Cerebellar cortex (tissue), 1 donor: ENCODE measurements at regions not wholly inside any gene's neighbourhood (a gene's known extent, or its start where the extent isn't known, plus 50 kb on each side); places are given as distances from the start of the nearest gene placed in this dataset.
"Not testable (repeated sequence)": the region's sequence is repeated elsewhere in the genome, so short reads cannot be mapped to it uniquely, and the experiment has no call there.

Experiments
- DNase-seq: peaks from one replicate; pipeline ENCODE4 v3.0.0-alpha.2; 2015; ENCODE audit warnings: low spot score

- DNase-seq: no peak
Measured at GRCh38 chr18:73218293-73218692, 350.5 kb upstream of the NETO1 start.

DNA sequence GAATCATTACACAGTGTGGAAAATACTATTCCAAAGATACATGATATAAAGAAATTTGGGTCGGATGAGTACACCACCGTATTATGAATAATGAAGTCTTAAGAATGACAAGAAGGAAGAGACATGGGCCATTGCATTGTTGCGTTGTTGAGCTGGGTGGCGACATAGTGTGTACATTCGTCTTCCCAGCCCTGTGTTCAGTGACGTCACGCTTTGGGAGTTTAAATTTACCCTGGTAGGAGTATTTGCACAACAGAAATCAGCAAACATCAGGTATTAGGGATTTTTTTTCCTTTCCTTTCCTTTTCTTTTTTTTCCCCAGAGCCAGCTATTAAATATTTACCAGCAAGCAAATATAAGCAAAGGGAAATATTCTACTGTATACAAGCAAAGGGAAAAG lies 347.2 kb upstream of the NETO1 start:
- no peak for DNase-seq

- no peak for DNase-seq
Measured at GRCh38 chr18:73212442-73212841, 344.7 kb upstream of the NETO1 start.

DNA sequence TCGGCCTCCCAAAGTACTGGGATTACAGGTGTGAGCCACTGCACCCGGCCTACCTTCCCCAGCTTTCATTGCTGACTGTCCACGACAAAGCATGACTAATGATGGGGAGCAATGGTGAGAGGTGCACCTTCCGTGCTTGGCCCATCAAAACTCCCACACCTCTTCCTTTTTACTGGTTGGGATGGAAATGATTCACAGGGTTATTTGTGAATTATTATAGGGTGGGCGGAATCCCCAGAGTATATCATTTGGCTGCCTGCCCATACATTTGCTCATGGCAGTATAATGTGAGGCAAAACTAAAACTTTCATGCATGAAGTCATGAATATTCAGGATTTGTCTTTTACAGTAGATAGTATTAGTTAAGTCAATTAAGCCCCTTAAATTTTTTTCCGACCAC lies 334.2 kb upstream of the NETO1 start:
- DNase-seq: no peak

- no peak for DNase-seq
Measured at GRCh38 chr18:73199151-73199550, 331.4 kb upstream of the NETO1 start.

DNA sequence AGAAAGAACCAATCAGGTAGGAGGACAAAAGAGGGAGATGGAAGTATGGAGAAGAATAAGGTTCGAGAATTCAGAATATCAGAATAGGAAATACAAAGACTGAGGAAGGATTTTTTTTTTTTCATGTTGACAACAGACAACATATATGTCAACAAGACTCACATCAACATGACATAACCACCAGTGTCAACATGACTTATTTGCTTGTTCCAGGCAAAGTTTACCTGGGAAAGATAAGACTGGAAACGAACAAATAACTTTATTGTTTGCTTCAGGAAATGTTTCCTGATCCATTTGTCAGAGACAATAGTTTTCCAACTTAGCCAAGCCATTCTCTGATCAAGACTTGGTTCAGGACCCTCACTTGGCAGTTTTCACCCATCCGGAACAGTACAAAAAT lies 321.9 kb upstream of the NETO1 start:
- DNase-seq: no peak

GRCh38 chr18:73168236-73168635 lies 300.4 kb upstream of the NETO1 start:
- DNase-seq: no peak

GRCh38 chr18:73164430-73164829 lies 296.6 kb upstream of the NETO1 start:
- no peak for DNase-seq

DNA sequence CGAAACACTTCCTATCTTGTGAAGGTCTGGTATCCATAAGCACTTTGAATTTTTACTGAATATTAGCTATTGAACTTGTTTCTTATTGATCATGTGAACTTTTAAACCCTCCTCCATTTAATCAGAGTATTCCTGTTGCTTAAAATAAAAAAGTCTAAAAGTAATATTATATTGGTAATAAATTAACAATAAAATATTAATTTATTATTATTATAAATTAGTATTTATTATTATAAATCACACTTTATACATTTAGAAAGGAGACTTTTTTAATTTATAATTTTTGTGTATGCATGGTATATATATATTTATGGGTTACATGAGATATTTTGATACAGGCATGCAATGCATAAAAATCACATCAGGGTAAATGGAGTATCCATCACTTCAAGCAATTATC lies 295.4 kb upstream of the NETO1 start:
- no peak for DNase-seq

DNA sequence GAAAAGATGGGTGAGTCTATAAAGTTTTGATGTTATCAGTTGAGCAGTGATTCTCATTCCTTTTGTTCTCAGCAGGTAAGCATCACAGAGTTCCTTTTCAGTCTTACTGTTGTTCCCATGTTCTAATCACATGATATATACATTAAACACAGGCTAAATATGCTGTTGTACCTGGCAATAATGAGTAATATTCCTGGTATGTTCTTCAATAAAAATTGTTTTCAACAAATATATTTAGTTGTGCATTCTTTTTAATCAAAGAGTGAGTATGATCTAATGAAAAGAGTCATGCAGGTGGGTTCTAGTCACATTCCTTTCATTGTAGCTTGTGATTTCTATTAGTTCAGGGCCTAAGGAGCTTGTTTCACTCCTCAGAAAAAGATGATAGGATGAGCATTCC lies 288.3 kb upstream of the NETO1 start:
- DNase-seq: no peak

DNA sequence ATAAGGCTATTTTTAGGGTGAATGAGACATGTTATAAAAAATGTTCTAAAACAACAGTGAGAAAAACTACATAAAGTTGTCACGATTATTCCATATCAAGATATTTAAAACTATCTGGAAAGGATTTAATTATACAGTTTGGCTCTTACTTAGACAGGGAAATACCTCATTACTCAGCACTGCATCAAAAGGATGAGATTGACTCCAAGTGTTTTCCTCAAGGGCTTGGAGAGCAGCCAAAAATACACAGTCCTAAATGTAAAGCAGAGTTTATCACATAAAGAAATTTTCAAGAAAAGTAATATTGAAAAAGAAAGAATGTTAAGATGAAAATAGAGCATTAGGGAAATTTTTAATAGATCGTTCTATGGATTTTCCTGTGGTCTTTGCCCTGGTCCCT lies 285.5 kb upstream of the NETO1 start:
- no peak for DNase-seq

- no peak for DNase-seq
Measured at GRCh38 chr18:73151086-73151485, 283.3 kb upstream of the NETO1 start.

GRCh38 chr18:73150199-73150598 lies 282.4 kb upstream of the NETO1 start:
- no peak for DNase-seq

DNA sequence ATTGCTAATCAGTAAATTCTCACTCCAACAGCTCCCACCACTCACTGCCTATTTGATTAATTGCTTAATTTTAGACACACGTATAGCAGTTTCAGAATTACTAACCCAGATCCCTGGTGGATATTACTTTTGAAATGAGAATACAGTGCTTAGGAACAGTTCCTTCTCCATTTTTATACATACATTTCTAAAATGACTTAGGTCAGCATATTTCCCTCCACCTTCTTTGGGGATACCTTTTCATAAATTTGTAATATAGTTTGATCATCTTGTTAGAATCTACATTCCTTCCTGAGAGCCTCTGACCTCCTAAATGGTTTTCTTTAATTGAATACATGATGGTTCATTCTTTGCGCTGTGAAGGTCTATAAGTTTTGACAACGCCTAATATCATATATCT lies 279.8 kb upstream of the NETO1 start:
- no peak for DNase-seq

GRCh38 chr18:73144030-73144429 lies 276.2 kb upstream of the NETO1 start:
- no peak for DNase-seq

GRCh38 chr18:73136134-73136533 lies 268.3 kb upstream of the NETO1 start:
- no peak for DNase-seq

GRCh38 chr18:73124175-73124574 lies 256.4 kb upstream of the NETO1 start:
- no peak for DNase-seq

DNA sequence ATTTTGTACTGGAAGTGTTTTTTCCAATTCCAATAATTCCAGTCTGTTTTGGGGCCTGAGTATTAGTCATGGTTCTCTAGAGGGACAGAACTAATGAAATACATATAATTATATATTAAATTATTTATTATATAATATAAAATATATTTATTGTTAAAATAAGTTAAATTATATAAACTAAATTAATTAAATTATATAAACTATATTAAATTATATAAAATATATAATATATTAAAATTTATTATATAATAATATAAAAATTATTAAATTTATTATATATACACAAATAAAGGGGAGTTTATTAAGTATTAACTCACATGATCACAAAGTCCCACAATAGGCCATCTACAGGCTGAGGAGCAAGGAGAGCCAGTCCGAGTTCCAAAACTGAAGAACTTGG lies 253.4 kb upstream of the NETO1 start:
- DNase-seq: no peak

DNA sequence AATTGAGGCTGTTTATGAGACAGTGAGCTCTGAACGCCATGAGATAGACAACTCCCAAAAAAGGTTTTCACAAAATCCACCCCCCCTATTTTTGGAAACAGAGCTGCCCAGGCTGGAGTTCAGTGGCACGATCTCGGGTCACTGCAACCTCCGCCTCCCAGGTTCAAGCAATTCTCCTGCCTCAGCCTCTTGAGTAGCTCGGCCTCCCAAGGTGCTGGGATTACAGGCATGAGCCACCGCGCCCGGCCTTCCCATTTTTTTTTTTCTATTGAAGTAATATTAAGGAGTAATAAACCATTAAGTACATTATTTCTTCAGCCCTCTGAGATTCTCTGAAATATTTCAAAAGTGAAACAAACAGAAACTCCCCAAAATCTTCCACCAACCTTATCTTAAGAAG lies 252.8 kb upstream of the NETO1 start:
- DNase-seq: no peak

DNA sequence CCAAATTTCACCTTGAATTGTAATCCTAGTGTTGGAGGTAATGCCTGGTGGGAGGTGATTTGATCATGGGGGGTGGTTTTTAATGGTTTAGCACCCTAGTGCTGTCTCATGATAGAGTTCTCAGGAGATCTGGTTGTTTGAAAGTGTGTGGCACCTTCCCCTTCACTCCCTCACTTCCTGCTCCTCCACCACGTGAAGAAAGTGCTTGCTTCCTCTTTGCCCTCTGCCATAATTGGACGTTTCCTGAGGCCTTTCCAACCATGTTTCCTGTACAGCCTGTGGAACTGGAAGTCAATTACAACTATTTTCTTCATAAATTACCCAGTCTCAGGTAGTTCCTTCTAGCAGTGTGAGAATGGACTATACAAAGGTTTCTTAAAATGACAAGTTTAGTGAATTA lies 251.8 kb upstream of the NETO1 start:
- DNase-seq: no peak

- DNase-seq: no peak
Measured at GRCh38 chr18:73118121-73118816, 250.5 kb upstream of the NETO1 start.

DNA sequence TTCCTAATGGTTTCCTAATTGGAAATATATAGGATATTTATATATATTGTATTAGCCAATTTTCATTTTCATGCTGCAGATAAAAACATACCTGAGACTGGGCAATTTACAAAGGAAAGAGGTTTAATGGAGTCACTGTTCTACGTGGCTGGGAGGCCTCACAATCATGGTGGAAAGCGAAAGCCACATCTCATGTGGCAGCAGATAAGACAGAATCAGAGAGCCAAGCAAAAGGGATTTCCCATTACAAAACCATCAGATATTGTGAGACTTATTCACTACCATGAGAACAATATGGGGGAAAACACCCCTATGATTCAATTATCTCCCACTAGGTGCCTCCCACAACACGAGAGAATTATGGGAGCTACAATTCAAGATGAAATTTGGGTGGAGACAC lies 242.5 kb upstream of the NETO1 start:
- no peak for DNase-seq

- no peak for DNase-seq
Measured at GRCh38 chr18:73101977-73102376, 234.2 kb upstream of the NETO1 start.

DNA sequence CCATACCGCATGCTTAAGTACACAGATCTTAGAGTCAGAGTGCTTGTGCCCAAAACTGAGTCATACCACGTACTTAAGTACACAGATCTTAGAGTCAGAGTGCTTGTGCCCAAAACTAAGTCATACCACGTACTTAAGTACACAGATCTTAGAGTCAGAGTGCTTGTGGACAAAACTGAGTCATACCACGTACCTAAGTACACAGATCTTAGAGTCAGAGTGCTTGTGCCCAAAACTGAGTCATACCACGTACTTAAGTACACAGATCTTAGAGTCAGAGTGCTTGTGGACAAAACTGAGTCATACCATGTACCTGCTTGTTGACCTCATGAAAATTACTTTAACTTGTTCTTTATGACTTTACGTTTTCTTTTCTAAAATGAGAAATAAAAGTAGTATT lies 233.7 kb upstream of the NETO1 start:
- not testable (repeated sequence) for DNase-seq

- DNase-seq: no peak
Measured at GRCh38 chr18:73099759-73100158, 232.0 kb upstream of the NETO1 start.
